ENCODE measurements at regions not wholly inside any gene's neighbourhood (a gene's known extent, or its start where the extent isn't known, plus 50 kb on each side); places are given as distances from the start of the nearest gene placed in this dataset.

DNA sequence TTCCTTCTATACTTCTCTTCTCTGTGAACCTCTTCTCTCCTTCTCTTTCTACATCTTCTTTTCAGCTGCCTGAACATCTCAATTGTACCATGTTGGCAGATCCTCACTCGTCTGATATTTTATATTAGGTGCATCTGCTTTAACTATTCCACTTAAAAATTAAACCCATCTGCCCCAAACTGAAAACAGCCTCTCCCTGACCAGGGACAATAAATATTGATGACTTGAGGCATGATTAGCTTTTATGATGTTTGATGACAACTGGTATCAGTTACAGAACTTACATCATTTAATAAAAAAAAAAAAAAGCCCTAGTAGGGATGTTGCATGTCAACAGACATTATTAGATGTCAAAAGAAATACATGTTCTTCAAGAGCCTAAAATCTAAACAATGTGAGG is 79.8 kb upstream of the HABP2 start:
- in situ Hi-C loops (cut with HindIII; ENCODE audit: low pct_ligation_motif_present, low sequenced_read_pairs), result no loop called here
- no peaks in the 10 kb centered on the region for H3K27me3 ChIP-seq (replicated peaks)
- no peak for DNase-seq
- TF ChIP-seq, protein P1, sequence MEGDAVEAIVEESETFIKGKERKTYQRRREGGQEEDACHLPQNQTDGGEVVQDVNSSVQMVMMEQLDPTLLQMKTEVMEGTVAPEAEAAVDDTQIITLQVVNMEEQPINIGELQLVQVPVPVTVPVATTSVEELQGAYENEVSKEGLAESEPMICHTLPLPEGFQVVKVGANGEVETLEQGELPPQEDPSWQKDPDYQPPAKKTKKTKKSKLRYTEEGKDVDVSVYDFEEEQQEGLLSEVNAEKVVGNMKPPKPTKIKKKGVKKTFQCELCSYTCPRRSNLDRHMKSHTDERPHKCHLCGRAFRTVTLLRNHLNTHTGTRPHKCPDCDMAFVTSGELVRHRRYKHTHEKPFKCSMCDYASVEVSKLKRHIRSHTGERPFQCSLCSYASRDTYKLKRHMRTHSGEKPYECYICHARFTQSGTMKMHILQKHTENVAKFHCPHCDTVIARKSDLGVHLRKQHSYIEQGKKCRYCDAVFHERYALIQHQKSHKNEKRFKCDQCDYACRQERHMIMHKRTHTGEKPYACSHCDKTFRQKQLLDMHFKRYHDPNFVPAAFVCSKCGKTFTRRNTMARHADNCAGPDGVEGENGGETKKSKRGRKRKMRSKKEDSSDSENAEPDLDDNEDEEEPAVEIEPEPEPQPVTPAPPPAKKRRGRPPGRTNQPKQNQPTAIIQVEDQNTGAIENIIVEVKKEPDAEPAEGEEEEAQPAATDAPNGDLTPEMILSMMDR (IDR thresholded peaks at IDR 0.05; ENCODE audit: low read depth, low read length, missing control alignments), result no peak
- H3K36me3 ChIP-seq (replicated peaks), result no peaks in the 10 kb centered on the region
- no peak overlapping the region for H3K4me3 ChIP-seq (ENCODE audit: low read depth, low read length)
- H3K27ac ChIP-seq, result no peak overlapping the region

DNA sequence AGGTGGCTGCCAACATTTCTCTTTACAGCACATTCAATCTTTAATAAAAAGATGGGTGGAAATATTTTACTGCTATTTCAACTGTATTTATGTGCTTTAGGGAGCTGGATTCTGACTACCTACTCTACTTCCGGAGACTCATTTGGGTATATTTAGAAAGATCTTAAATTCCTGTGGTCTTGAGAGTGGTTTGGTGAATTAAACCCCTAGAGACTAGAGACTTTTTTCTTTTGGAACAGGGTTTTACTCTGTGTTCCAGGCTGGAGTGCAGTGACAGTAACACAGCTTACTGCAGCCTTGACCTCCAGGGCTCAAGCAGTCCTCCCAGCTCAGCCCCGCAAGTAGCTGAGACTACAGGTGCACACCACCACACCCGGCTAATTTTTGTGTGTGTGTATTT is 79.0 kb upstream of the HABP2 start:
- no peak for DNase-seq
- Histone ChIP-seq H3K27me3 (replicated peaks) (no peaks in the 10 kb centered on the region), H3K36me3 (replicated peaks) (no peaks in the 10 kb centered on the region), H3K4me3 (ENCODE audit: low read depth, low read length) (no peak overlapping the region), H3K27ac (no peak overlapping the region)
- TF ChIP-seq, protein P1 (IDR thresholded peaks at IDR 0.05; ENCODE audit: low read depth, low read length, missing control alignments), result no peak
- in situ Hi-C loops (cut with HindIII; ENCODE audit: low pct_ligation_motif_present, low sequenced_read_pairs), result no loop called here

DNA sequence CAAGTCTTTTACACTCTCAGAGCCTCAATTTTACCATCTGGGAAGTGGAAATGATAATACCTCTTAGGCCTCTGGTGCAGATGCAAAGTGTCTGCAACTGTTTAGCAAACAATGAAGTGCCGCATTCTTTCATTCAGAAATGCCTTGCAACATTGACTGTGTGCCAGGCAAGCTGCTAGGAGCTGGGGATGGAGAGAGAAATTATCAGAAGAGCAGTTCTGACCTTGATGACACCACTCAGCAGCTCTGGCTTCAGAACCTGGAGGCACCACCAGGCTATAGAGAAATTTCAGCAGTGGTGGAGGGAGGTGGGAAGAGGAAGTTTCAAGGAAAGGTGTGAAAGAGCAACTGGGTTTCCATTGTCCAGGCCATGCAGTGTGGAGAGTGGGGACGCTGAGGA is 78.1 kb upstream of the HABP2 start:
- no peak for DNase-seq
- Histone ChIP-seq H3K27me3 (replicated peaks) (no peaks in the 10 kb centered on the region), H3K27ac (no peak overlapping the region), H3K36me3 (replicated peaks) (no peaks in the 10 kb centered on the region), H3K4me3 (ENCODE audit: low read depth, low read length) (no peak overlapping the region)
- in situ Hi-C loops (cut with HindIII; ENCODE audit: low pct_ligation_motif_present, low sequenced_read_pairs), result no loop called here
- TF ChIP-seq, protein P1 (IDR thresholded peaks at IDR 0.05; ENCODE audit: low read depth, low read length, missing control alignments), result no peak

DNA sequence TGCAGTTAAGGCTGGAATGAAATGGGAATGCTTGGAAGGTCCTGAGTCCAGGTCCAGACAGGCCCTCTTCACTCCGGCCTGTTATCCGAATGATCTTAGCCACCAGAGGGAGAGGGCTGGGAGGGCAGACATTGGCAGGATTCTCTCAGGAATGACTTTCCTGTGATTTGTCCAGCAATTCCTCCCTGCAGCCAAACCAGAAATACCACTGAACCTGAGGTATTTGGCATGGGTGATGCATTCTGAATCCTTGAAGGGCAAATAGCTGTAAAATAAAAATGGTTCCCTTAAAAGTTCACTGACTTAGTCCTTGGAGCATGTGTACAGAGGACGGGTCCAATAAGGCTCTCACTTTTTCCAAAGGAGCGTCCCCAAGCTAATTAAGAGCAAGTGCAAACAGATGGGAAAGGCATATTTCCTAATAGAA is 77.5 kb upstream of the HABP2 start:
- in situ Hi-C loops (cut with HindIII; ENCODE audit: low pct_ligation_motif_present, low sequenced_read_pairs), result no loop called here
- no peak for DNase-seq
- Histone ChIP-seq H3K27ac (no peak overlapping the region), H3K27me3 (replicated peaks) (no peaks in the 10 kb centered on the region), H3K36me3 (replicated peaks) (no peaks in the 10 kb centered on the region), H3K4me3 (ENCODE audit: low read depth, low read length) (no peak overlapping the region)
- TF ChIP-seq, protein P1 (IDR thresholded peaks at IDR 0.05; ENCODE audit: low read depth, low read length, missing control alignments), result no peak

DNA sequence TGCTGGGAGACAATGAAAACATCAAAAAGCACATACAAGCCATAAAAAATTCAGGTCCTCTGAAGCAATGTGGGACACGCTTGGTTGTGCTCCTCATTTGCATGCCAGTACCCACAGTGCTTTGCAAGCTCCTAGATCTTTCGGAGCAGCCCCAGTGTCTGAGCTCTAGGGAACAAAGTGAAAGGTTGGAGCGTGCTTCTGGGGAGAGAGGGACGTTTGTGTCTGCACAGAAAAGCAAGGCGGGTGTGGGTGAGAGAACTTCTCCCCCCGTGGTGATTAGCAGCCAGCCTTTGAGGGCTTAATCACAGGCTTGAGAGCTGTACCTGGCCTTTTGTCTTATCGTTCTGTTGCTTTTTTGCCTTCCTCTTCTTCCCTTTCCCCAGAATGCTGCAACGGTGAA is 76.7 kb upstream of the HABP2 start:
- no peak overlapping the region for H3K4me3 ChIP-seq (ENCODE audit: low read depth, low read length)
- no peaks in the 10 kb centered on the region for H3K27me3 ChIP-seq (replicated peaks)
- in situ Hi-C loops (cut with HindIII; ENCODE audit: low pct_ligation_motif_present, low sequenced_read_pairs), result no loop called here
- DNase-seq, result no peak
- H3K36me3 ChIP-seq (replicated peaks), result no peaks in the 10 kb centered on the region
- TF ChIP-seq, protein P1 (IDR thresholded peaks at IDR 0.05; ENCODE audit: low read depth, low read length, missing control alignments), result no peak
- H3K27ac ChIP-seq, result no peak overlapping the region

DNA sequence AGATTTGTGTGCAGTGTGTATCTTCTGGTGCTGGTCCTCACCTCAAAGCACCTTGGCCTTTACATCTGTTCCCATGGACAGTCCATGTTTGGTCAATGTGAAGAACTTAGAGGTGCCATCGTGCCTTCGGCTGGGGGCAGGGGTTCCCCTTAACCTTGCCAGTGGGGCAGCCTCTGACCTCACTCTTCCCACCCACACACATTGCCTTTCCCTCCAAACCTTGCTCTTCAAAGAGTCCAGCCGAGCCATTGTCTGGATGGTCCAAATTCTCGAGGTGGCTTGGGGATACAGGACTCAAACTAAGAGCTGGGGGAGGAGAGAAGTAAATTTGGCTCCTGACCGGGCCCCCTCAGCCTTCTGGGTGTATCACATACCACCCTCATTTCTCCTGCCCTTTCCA is 76.2 kb upstream of the HABP2 start:
- Histone ChIP-seq H3K4me3 (ENCODE audit: low read depth, low read length) (no peak overlapping the region), H3K36me3 (replicated peaks) (no peaks in the 10 kb centered on the region), H3K27me3 (replicated peaks) (no peaks in the 10 kb centered on the region), H3K27ac (no peak overlapping the region)
- in situ Hi-C loops (cut with HindIII; ENCODE audit: low pct_ligation_motif_present, low sequenced_read_pairs), result no loop called here
- no peak for DNase-seq
- TF ChIP-seq, protein P1 (IDR thresholded peaks at IDR 0.05; ENCODE audit: low read depth, low read length, missing control alignments), result no peak

Measured in brain microvascular endothelial cell (primary cell).